ENCODE measurements at regions not wholly inside any gene's neighbourhood (a gene's known extent, or its start where the extent isn't known, plus 50 kb on each side); places are given as distances from the start of the nearest gene placed in this dataset.
"Not testable (repeated sequence)": the region's sequence is repeated elsewhere in the genome, so short reads cannot be mapped to it uniquely, and the experiment has no call there.

GRCh38 chrX:75623535-75623934 is 100.7 kb upstream of the ZDHHC15 start:
- ATAC-seq = no peak
- TF ChIP-seq PPARA (CRISPR knock-in tag; IDR thresholded peaks at IDR 0.05; ENCODE audit: borderline replicate concordance) (no peak), ZNF70 (CRISPR knock-in tag; IDR thresholded peaks at IDR 0.05) (no peak), SNAI2 (CRISPR knock-in tag; IDR thresholded peaks at IDR 0.05) (no peak), ZNF565 (CRISPR knock-in tag; conservative IDR thresholded peaks at IDR 0.05; ENCODE audit: low read depth) (no peak), ZFP30 (CRISPR knock-in tag; IDR thresholded peaks at IDR 0.05) (no peak), ZNF8 (CRISPR knock-in tag; IDR thresholded peaks at IDR 0.05) (no peak), GLIS3 (CRISPR knock-in tag; IDR thresholded peaks at IDR 0.05) (no peak), CSRNP3 (CRISPR knock-in tag; IDR thresholded peaks at IDR 0.05) (no peak), ARNTL (CRISPR knock-in tag; IDR thresholded peaks at IDR 0.05; ENCODE audit: borderline replicate concordance, low read depth) (no peak), ISL1 (CRISPR knock-in tag; IDR thresholded peaks at IDR 0.05) (no peak)

- TF ChIP-seq CREB5 (CRISPR knock-in tag; IDR thresholded peaks at IDR 0.05; ENCODE audit: low read depth) (no peak), PPARA (CRISPR knock-in tag; IDR thresholded peaks at IDR 0.05; ENCODE audit: borderline replicate concordance) (no peak), GLIS3 (CRISPR knock-in tag; IDR thresholded peaks at IDR 0.05) (no peak), TSHZ2 (CRISPR knock-in tag; IDR thresholded peaks at IDR 0.05) (no peak), ESRRG (CRISPR knock-in tag; IDR thresholded peaks at IDR 0.05) (no peak), BACH2 (CRISPR knock-in tag; IDR thresholded peaks at IDR 0.05; ENCODE audit: borderline replicate concordance) (no peak), ZC3H10 (CRISPR knock-in tag; IDR thresholded peaks at IDR 0.05) (no peak), ZFP30 (CRISPR knock-in tag; IDR thresholded peaks at IDR 0.05) (no peak), SNAI2 (CRISPR knock-in tag; IDR thresholded peaks at IDR 0.05) (no peak), CSDC2 (CRISPR knock-in tag; IDR thresholded peaks at IDR 0.05) (no peak), CSRNP3 (CRISPR knock-in tag; IDR thresholded peaks at IDR 0.05) (no peak), ZFP3 (CRISPR knock-in tag; IDR thresholded peaks at IDR 0.05) (no peak), ZNF8 (CRISPR knock-in tag; IDR thresholded peaks at IDR 0.05) (no peak), ZNF70 (CRISPR knock-in tag; IDR thresholded peaks at IDR 0.05) (no peak), TOX (CRISPR knock-in tag; IDR thresholded peaks at IDR 0.05; ENCODE audit: borderline replicate concordance) (no peak), RARB (CRISPR knock-in tag; IDR thresholded peaks at IDR 0.05) (no peak), ARNTL (CRISPR knock-in tag; IDR thresholded peaks at IDR 0.05; ENCODE audit: borderline replicate concordance, low read depth) (no peak), POU6F1 (CRISPR knock-in tag; IDR thresholded peaks at IDR 0.05; ENCODE audit: borderline replicate concordance, low read depth) (no peak), TCF4 (CRISPR knock-in tag; IDR thresholded peaks at IDR 0.05; ENCODE audit: borderline replicate concordance) (no peak)
- ATAC-seq = no peak
Observed at GRCh38 chrX:75609406-75609805, 86.6 kb upstream of the ZDHHC15 start.

- TF ChIP-seq CSRNP3 (CRISPR knock-in tag; IDR thresholded peaks at IDR 0.05) = no peak
- TF ChIP-seq ZFP3 (CRISPR knock-in tag; IDR thresholded peaks at IDR 0.05) = no peak
- TF ChIP-seq TCF4 (CRISPR knock-in tag; IDR thresholded peaks at IDR 0.05; ENCODE audit: borderline replicate concordance) = no peak
- no peak for TF ChIP-seq ZNF70 (CRISPR knock-in tag; IDR thresholded peaks at IDR 0.05)
- TF ChIP-seq CSDC2 (CRISPR knock-in tag; IDR thresholded peaks at IDR 0.05) = no peak
- peak; percentile 55; the same call in 1 of the 3 replicates for ATAC-seq
Observed at GRCh38 chrX:75603833-75604232, 81.0 kb upstream of the ZDHHC15 start.

GRCh38 chrX:75602022-75602421 is 79.2 kb upstream of the ZDHHC15 start:
- ATAC-seq = not testable (repeated sequence)
